Peyer's patch (tissue), 4 donors: ENCODE measurements at regions not wholly inside any gene's neighbourhood (a gene's known extent, or its start where the extent isn't known, plus 50 kb on each side); places are given as distances from the start of the nearest gene placed in this dataset.

Experiments used
- CTCF ChIP-seq, 6 experiments: fragments of 450-650 bp in 4 of 6; fragments of 200-600 bp in 2 of 6; sonication (generic) in 1 of 6; IDR thresholded peaks; one replicate each; pipeline ENCODE4 v1.5.1; 2017 to 2019; ENCODE audit warnings: antibody characterized with exemption in 6 of 6, mild to moderate bottlenecking in 3 of 6, moderate library complexity in 1 of 6
- POLR2A ChIP-seq, 2 donors: fragments of 450-650 bp; IDR thresholded peaks; one replicate each; pipeline ENCODE4 v1.5.1; 2017; ENCODE audit warnings: antibody characterized with exemption in 2 of 2, mild to moderate bottlenecking in 2 of 2, moderate library complexity in 2 of 2

- no peak for TF ChIP-seq CTCF (IDR thresholded peaks at IDR 0.05)
- no peak for TF ChIP-seq POLR2A (IDR thresholded peaks at IDR 0.05)
Measured at GRCh38 chr22:49683032-49683431, 144.6 kb downstream of the BRD1 start.
